ENCODE measurements at regions not wholly inside any gene's neighbourhood (a gene's known extent, or its start where the extent isn't known, plus 50 kb on each side); places are given as distances from the start of the nearest gene placed in this dataset.
"Not testable (repeated sequence)": the region's sequence is repeated elsewhere in the genome, so short reads cannot be mapped to it uniquely, and the experiment has no call there.

DNA sequence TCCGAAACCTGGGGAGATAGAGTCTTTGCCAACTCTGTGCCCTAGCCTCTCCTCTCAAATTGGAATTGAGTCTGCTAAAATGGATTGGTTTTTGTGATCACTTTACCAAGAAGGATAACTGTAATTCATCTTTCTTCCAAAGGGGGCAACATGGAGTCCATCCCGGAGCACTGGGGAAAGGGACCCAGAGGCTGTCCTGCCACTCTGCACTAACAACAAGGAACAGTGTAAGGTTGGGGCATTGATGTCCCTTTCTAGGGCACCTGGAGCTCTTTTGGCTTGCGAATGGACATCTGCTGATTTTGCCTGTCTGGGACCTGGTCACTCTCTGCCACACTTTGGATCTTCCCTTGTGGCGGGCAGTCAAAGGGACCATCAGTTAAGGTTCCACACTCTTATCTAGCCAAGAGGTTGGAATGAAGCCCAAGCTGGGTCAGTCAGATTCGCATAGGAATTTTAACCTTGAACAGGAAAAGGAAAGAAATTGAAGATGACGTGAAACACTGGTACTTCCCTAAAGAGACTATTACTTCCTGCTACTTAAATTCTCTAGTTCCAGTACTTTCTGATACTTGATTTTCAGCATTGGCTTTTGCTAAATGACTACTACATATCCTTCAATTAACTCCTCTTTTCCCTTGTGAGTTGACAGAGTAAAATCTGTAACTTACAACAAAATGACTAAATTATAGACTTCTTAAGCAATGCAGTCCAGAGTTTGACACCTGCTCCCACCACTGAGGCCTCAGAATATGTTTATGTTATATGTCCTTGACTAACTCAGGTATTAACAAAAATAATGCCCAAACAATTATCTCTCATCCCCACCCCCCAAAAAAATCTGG is 64.7 kb upstream of the KLF7 start:
- H3K4me1 ChIP-seq (ENCODE audit: control insufficient read depth in 1 of 2, low read depth in 2 of 2): peaks cover 4 to 17% of the 10 kb centered on the region in 2 donors
- ATAC-seq (ENCODE audit: insufficient number of reproducible peaks, low FRiP score, low read depth) (no peak), DNase-seq (ENCODE audit: low spot score) (no peak)
- H3K27me3 ChIP-seq (replicated peaks; ENCODE audit: insufficient read depth): no peaks in the 10 kb centered on the region
- H3K27ac ChIP-seq: no peak overlapping the region
- H3K4me3 ChIP-seq: no peak overlapping the region
- no peaks in the 10 kb centered on the region for H3K9me3 ChIP-seq
- H3K36me3 ChIP-seq: no peaks in the 10 kb centered on the region
- peak; percentile 41 for TF ChIP-seq CTCF (IDR thresholded peaks at IDR 0.05)

- no peaks in the 10 kb centered on the region for H3K27me3 ChIP-seq (replicated peaks; ENCODE audit: insufficient read depth)
- no peaks in the 10 kb centered on the region for H3K9me3 ChIP-seq
- no peak for TF ChIP-seq CTCF (IDR thresholded peaks at IDR 0.05)
- peaks cover 4 to 16% of the 10 kb centered on the region in 2 donors for H3K4me1 ChIP-seq (ENCODE audit: control insufficient read depth in 1 of 2, low read depth in 2 of 2)
- no peak for DNase-seq (ENCODE audit: low spot score)
- ATAC-seq (ENCODE audit: insufficient number of reproducible peaks, low FRiP score, low read depth): no peak
- no peak overlapping the region for H3K27ac ChIP-seq
- H3K4me3 ChIP-seq: no peak overlapping the region
- H3K36me3 ChIP-seq: no peaks in the 10 kb centered on the region
Measured at GRCh38 chr2:207231106-207231865, 65.5 kb upstream of the KLF7 start.

GRCh38 chr2:207231967-207232366 is 66.2 kb upstream of the KLF7 start:
- Histone ChIP-seq H3K9me3 (no peaks in the 10 kb centered on the region), H3K4me1 (ENCODE audit: control insufficient read depth in 1 of 2, low read depth in 2 of 2) (peaks cover 4 to 16% of the 10 kb centered on the region in 2 donors), H3K36me3 (no peaks in the 10 kb centered on the region), H3K27me3 (replicated peaks; ENCODE audit: insufficient read depth) (no peaks in the 10 kb centered on the region), H3K4me3 (no peak overlapping the region), H3K27ac (no peak overlapping the region)
- DNase-seq (ENCODE audit: low spot score) (no peak), ATAC-seq (ENCODE audit: insufficient number of reproducible peaks, low FRiP score, low read depth) (no peak)
- no peak for TF ChIP-seq CTCF (IDR thresholded peaks at IDR 0.05)

GRCh38 chr2:207233141-207233540 is 67.4 kb upstream of the KLF7 start:
- H3K4me1 ChIP-seq (ENCODE audit: control insufficient read depth in 1 of 2, low read depth in 2 of 2): peaks cover 0 to 11% of the 10 kb centered on the region in 2 donors
- not testable (repeated sequence) for H3K27me3 ChIP-seq (replicated peaks; ENCODE audit: insufficient read depth); H3K9me3 ChIP-seq; H3K27ac ChIP-seq; DNase-seq (ENCODE audit: low spot score); H3K36me3 ChIP-seq; ATAC-seq (ENCODE audit: insufficient number of reproducible peaks, low FRiP score, low read depth); H3K4me3 ChIP-seq

GRCh38 chr2:207233731-207234130 is 68.0 kb upstream of the KLF7 start:
- DNase-seq (ENCODE audit: low spot score) (no peak), ATAC-seq (ENCODE audit: insufficient number of reproducible peaks, low FRiP score, low read depth) (no peak)
- Histone ChIP-seq H3K4me3 (no peak overlapping the region), H3K4me1 (ENCODE audit: control insufficient read depth in 1 of 2, low read depth in 2 of 2) (peaks cover 0 to 11% of the 10 kb centered on the region in 2 donors), H3K27me3 (replicated peaks; ENCODE audit: insufficient read depth) (no peaks in the 10 kb centered on the region), H3K9me3 (no peaks in the 10 kb centered on the region), H3K27ac (no peak overlapping the region), H3K36me3 (no peaks in the 10 kb centered on the region)
- TF ChIP-seq CTCF (IDR thresholded peaks at IDR 0.05): no peak

Data from thoracic aorta (tissue), 2 donors.